Epithelial cell of proximal tubule (primary cell): ENCODE measurements at regions not wholly inside any gene's neighbourhood (a gene's known extent, or its start where the extent isn't known, plus 50 kb on each side); places are given as distances from the start of the nearest gene placed in this dataset.

ENCODE experiments used
- DNase-seq: peaks from one replicate; pipeline ENCODE4 v3.0.0-alpha.2; 2011; ENCODE audit warnings: low read depth
- H3K4me3 ChIP-seq: 2 replicates; pipeline ENCODE4 v1.5.1; 2011; ENCODE audit warnings: low read depth, mild to moderate bottlenecking, low read length
- CTCF ChIP-seq: conservative IDR thresholded peaks from 2 replicates; pipeline ENCODE4 v1.5.1; 2012; ENCODE audit warnings: low read depth, mild to moderate bottlenecking, low read length

- TF ChIP-seq CTCF = no peak
- H3K4me3 ChIP-seq = no peak overlapping the region
- no peak for DNase-seq
Observed at GRCh38 chr22:48609279-48609865, 1218.3 kb downstream of the BRD1 start.

- no peak for DNase-seq
- no peak overlapping the region for H3K4me3 ChIP-seq
- TF ChIP-seq CTCF = no peak
Observed at GRCh38 chr22:48607901-48608662, 1219.6 kb downstream of the BRD1 start.

GRCh38 chr22:48606684-48607307 is 1220.9 kb downstream of the BRD1 start:
- DNase-seq = no peak
- H3K4me3 ChIP-seq = no peak overlapping the region
- TF ChIP-seq CTCF = no peak

- H3K4me3 ChIP-seq = no peak overlapping the region
- no peak for DNase-seq
- no peak for TF ChIP-seq CTCF
Observed at GRCh38 chr22:48605856-48606481, 1221.7 kb downstream of the BRD1 start.

GRCh38 chr22:48605125-48605524 is 1222.5 kb downstream of the BRD1 start:
- TF ChIP-seq CTCF = no peak
- H3K4me3 ChIP-seq = no peak overlapping the region
- DNase-seq = no peak

- no peak for DNase-seq
- TF ChIP-seq CTCF = no peak
- no peak overlapping the region for H3K4me3 ChIP-seq
Observed at GRCh38 chr22:48603621-48604320, 1223.9 kb downstream of the BRD1 start.
